AG09319 (cell line): ENCODE measurements at regions not wholly inside any gene's neighbourhood (a gene's known extent, or its start where the extent isn't known, plus 50 kb on each side); places are given as distances from the start of the nearest gene placed in this dataset.

Source experiments
- DNase-seq: peaks from one replicate; pipeline ENCODE4 v3.0.0-alpha.2; 2010; ENCODE audit warnings: low read depth; ENCODE audit errors: extremely low read depth
- CTCF ChIP-seq: IDR thresholded peaks from 2 replicates; pipeline ENCODE4 v1.5.1; 2011; ENCODE audit warnings: low read depth, mild to moderate bottlenecking, inconsistent platforms, low read length, moderate library complexity

- peak; percentile 71 for TF ChIP-seq CTCF
- DNase-seq: no peak
Measured at GRCh38 chr6:138007014-138007472, 100.2 kb downstream of the PERP start.

- DNase-seq: no peak
- no peak for TF ChIP-seq CTCF
Measured at GRCh38 chr6:138008791-138009190, 98.4 kb downstream of the PERP start.

- TF ChIP-seq CTCF: no peak
- no peak for DNase-seq
Measured at GRCh38 chr6:138011413-138011812, 95.8 kb downstream of the PERP start.

- no peak for DNase-seq
- no peak for TF ChIP-seq CTCF
Measured at GRCh38 chr6:138012682-138013081, 94.5 kb downstream of the PERP start.

GRCh38 chr6:138013959-138014358 is 93.3 kb downstream of the PERP start:
- TF ChIP-seq CTCF: no peak
- no peak for DNase-seq

- no peak for DNase-seq
- TF ChIP-seq CTCF: no peak
Measured at GRCh38 chr6:138017166-138017757, 90.0 kb downstream of the PERP start.

GRCh38 chr6:138018297-138018696 is 88.9 kb downstream of the PERP start:
- no peak for DNase-seq
- no peak for TF ChIP-seq CTCF
